Uterus (tissue), 2 donors: ENCODE measurements at regions not wholly inside any gene's neighbourhood (a gene's known extent, or its start where the extent isn't known, plus 50 kb on each side); places are given as distances from the start of the nearest gene placed in this dataset.

ENCODE experiments used
- POLR2A ChIP-seq, 2 donors: fragments of 450-650 bp; IDR thresholded peaks; one replicate each; pipeline ENCODE4 v1.6.1; 2016; ENCODE audit warnings: antibody characterized with exemption in 2 of 2, mild to moderate bottlenecking in 1 of 2, moderate library complexity in 1 of 2
- TF ChIP-seq, protein P1 (sequence below), 4 experiments: fragments of 200-600 bp in 2 of 4; fragments of 450-650 bp in 2 of 4; sonication (generic) in 2 of 4; IDR thresholded peaks; one replicate each; pipeline ENCODE4 v1.5.1; 2016 to 2019; ENCODE audit warnings: antibody characterized with exemption in 4 of 4, mild to moderate bottlenecking in 2 of 4, moderate library complexity in 1 of 4

GRCh38 chr12:75672200-75672599 lies 160.8 kb upstream of the KRR1 start:
- TF ChIP-seq, protein P1, sequence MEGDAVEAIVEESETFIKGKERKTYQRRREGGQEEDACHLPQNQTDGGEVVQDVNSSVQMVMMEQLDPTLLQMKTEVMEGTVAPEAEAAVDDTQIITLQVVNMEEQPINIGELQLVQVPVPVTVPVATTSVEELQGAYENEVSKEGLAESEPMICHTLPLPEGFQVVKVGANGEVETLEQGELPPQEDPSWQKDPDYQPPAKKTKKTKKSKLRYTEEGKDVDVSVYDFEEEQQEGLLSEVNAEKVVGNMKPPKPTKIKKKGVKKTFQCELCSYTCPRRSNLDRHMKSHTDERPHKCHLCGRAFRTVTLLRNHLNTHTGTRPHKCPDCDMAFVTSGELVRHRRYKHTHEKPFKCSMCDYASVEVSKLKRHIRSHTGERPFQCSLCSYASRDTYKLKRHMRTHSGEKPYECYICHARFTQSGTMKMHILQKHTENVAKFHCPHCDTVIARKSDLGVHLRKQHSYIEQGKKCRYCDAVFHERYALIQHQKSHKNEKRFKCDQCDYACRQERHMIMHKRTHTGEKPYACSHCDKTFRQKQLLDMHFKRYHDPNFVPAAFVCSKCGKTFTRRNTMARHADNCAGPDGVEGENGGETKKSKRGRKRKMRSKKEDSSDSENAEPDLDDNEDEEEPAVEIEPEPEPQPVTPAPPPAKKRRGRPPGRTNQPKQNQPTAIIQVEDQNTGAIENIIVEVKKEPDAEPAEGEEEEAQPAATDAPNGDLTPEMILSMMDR (IDR thresholded peaks at IDR 0.05): no peak
- TF ChIP-seq POLR2A (IDR thresholded peaks at IDR 0.05): no peak
